NCI-H82 treated with DMSO at 0.1 percent for 48 hours (cell line): ENCODE measurements at regions not wholly inside any gene's neighbourhood (a gene's known extent, or its start where the extent isn't known, plus 50 kb on each side); places are given as distances from the start of the nearest gene placed in this dataset.

ENCODE experiments used
- DNase-seq: peaks from one replicate; lab custom pipeline; 2025; ENCODE audit not compliant: unreplicated experiment; lab: John Stamatoyannopoulos, UW

DNA sequence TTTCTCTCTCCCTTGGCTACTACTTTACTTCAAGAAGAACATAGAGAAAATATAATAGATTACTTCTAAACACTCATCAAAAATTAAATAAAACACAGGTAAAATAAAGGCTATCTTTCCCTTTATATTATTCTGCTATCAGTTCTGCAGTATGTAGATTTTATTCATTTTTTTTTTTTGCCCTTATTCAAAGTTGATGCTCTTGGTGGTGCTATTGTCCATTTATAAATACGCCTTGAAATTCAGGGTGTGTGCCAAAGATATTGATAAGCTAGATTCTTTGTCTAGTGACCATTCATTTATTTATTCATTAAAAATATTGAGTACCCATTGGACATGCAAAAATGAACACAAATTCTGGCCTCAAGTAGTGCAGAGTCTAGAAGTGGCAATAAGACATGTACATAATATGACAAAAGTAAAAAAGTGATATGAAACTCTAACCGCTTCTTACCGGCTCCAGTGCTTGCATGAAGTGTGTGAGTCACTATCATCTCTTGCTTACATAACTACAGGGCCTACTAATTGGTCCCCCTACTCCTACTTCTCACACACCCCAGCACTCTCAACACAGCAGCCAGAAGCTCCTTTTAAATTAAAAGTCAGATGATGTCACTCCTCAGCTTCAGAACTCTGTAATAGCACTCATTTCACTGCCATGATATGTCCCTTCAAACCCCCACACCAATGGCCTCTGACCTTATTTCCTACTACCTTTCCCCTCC is 208.3 kb upstream of the FANCL start:
- DNase-seq = no peak

GRCh38 chr2:58448845-58449244 is 207.7 kb upstream of the FANCL start:
- DNase-seq = no peak

DNA sequence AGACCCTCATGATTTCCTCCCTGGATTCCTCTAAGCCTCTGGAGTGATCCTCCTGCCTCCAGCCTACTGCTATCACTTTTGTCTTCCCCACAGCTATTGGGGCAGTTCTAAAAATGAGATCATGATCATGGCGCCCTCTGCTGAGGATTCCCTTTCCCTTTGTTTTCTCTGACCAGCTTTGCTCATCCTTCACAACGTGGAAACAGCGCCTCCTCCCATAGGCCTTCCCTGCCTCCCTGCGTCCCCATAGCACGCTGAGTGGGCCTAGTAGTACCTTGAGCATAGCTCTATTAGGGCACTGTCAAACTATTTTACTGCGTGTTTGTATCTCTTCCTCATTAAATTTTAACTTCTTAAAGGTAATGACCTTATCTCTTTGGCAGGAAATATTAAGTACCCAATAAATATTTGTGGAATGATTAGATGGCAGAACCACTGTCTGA is 207.0 kb upstream of the FANCL start:
- DNase-seq = peak; percentile 84

DNA sequence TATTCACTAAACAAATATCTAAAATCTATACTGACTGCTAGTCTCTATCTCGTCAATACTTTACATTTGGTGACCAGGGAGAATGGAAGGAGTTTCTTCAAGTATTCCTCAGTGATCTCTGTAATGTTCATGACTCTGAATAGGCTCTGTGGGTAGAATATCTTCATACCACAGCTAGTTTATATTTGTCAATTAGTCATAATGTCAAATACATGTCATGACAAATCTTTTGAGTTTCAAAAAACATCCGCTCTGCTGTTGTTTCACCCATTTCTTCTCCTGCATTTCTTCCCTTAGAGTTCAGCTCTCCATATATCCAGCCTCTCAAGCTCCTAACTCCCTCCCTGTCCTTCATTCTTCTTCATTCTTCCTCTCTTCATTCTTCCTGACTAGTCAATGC is 206.5 kb upstream of the FANCL start:
- no peak for DNase-seq

GRCh38 chr2:58441643-58442042 is 200.5 kb upstream of the FANCL start:
- no peak for DNase-seq

GRCh38 chr2:58436872-58437271 is 195.7 kb upstream of the FANCL start:
- DNase-seq = no peak

- DNase-seq = no peak
Measured at GRCh38 chr2:58435246-58435645, 194.1 kb upstream of the FANCL start.

GRCh38 chr2:58434692-58435091 is 193.6 kb upstream of the FANCL start:
- DNase-seq = no peak

DNA sequence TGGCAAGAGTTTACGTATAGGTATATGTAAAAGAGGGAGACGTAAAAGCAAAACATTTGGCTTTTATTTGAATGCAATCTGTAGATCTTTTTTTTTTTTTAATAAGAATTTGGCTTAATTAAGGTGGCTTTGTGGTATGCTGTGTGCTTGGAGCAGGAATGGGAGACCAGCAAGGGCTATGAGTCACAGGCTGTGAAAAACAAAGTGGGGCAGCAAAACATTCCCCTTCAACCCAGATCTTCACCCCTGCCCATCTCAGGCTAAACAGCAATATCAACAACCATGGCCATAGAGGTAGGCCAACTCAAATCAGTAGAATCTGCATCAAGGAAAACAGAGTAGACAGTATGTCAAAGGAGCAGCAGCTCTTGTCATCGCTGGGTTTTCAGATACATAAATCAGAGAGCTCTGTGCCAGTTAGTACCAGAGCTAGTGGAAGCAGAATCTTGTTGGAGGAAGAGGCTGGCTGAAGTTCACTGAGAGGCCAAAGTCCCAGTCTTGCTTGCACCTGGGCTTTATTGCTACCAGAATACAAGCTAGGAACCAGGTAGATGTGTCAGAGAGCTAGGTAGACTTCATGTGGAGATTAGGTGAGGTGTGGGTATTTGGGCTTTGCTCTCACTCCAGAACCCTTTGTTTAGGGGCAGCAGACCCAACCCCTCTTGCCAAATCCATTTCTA is 191.5 kb upstream of the FANCL start:
- no peak for DNase-seq

GRCh38 chr2:58429014-58429875 is 188.1 kb upstream of the FANCL start:
- DNase-seq = no peak

- DNase-seq = no peak
Measured at GRCh38 chr2:58428096-58429013, 187.2 kb upstream of the FANCL start.

DNA sequence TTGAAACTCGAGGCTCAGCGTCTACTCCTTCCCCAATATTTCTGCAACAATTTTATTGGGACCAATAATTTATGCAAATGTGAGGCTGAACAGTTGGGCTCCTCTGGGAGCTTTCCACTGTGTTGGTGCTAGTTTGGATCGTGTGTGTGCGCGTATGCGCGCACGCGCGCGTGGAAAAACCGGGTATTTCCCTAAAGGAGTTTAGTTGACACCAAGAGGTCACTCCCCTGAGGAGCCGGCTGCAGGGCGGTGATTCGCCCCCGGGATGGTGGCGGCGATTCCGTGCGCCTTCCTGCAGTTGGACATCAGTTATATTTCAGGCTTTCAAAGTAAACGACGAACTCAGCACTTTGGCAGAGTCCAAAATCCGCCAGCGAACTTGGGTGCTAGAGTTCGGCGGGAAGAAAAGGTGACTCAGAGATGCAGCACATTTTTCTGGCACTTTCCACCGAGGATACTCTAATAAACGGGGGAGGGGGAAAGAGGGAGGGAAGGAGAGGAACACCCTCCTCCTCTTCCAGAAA is 186.5 kb upstream of the FANCL start:
- no peak for DNase-seq

DNA sequence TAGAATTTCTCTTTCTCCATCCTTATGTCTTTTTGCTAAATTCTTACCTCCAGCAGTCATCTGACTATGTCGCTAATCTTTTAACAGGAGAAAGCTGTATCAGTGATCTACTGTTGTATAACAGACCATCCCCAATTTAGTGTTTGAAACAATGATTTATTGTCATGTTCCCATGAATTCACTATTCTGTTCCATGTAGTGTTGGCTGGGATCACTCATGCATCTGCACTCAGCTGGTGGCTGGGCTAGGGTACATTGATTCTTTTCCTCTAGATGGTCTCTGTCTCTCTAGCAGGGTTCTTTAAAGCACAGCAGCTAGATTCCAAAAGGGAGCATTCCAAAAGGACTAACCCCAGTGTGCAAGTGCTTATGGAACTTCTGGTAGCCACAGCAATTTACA is 184.2 kb upstream of the FANCL start:
- DNase-seq = no peak

- no peak for DNase-seq
Measured at GRCh38 chr2:58419983-58420382, 178.9 kb upstream of the FANCL start.

- DNase-seq = no peak
Measured at GRCh38 chr2:58416696-58417095, 175.6 kb upstream of the FANCL start.

DNA sequence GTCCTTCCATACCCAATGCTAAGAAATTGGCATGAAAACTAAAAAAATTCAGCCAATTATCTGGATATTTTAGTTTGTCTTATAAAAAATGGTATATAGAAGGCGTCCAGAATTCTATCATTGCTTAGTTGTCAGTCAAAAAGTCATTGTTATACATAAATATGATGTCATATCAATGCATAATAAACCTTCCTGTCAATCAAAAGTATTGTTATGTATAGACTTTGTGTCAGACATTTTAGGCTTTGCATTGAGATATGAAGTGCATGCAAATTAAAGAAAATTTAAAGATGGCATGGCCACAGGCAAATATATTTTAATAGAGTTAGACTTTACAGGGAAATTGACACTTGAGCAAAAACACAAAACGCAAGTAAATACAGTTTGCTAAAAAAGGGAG is 173.4 kb upstream of the FANCL start:
- DNase-seq = no peak

- no peak for DNase-seq
Measured at GRCh38 chr2:58410549-58410948, 169.4 kb upstream of the FANCL start.

- no peak for DNase-seq
Measured at GRCh38 chr2:58407487-58407886, 166.4 kb upstream of the FANCL start.

GRCh38 chr2:58405341-58405740 is 164.2 kb upstream of the FANCL start:
- DNase-seq = no peak

- no peak for DNase-seq
Measured at GRCh38 chr2:58401936-58402335, 160.8 kb upstream of the FANCL start.

GRCh38 chr2:58398406-58398805 is 157.3 kb upstream of the FANCL start:
- DNase-seq = no peak
